ENCODE measurements at regions not wholly inside any gene's neighbourhood (a gene's known extent, or its start where the extent isn't known, plus 50 kb on each side); places are given as distances from the start of the nearest gene placed in this dataset.
"Not testable (repeated sequence)": the region's sequence is repeated elsewhere in the genome, so short reads cannot be mapped to it uniquely, and the experiment has no call there.

GRCh38 chr3:22414239-22414638 is 663.2 kb upstream of the ZNF385D start:
- DNase-seq = no peak

GRCh38 chr3:22416838-22417446 is 665.9 kb upstream of the ZNF385D start:
- DNase-seq = not testable (repeated sequence)

GRCh38 chr3:22419261-22419660 is 668.3 kb upstream of the ZNF385D start:
- DNase-seq = no peak

GRCh38 chr3:22421589-22421988 is 670.6 kb upstream of the ZNF385D start:
- no peak for DNase-seq

- DNase-seq = no peak
These were observed 680.3 kb upstream of the ZNF385D start for GRCh38 chr3:22431334-22431733.

- DNase-seq = no peak
These were observed 688.6 kb upstream of the ZNF385D start for GRCh38 chr3:22439626-22440025.

GRCh38 chr3:22441711-22442110 is 690.7 kb upstream of the ZNF385D start:
- no peak for DNase-seq

GRCh38 chr3:22443571-22444233 is 692.7 kb upstream of the ZNF385D start:
- DNase-seq = no peak

GRCh38 chr3:22445336-22445735 is 694.3 kb upstream of the ZNF385D start:
- DNase-seq = not testable (repeated sequence)

- DNase-seq = no peak
These were observed 699.9 kb upstream of the ZNF385D start for GRCh38 chr3:22450786-22451400.

- no peak for DNase-seq
These were observed 700.5 kb upstream of the ZNF385D start for GRCh38 chr3:22451501-22451900.

- no peak for DNase-seq
These were observed 703.0 kb upstream of the ZNF385D start for GRCh38 chr3:22453906-22454535.

GRCh38 chr3:22469995-22470394 is 719.0 kb upstream of the ZNF385D start:
- no peak for DNase-seq

- no peak for DNase-seq
These were observed 720.5 kb upstream of the ZNF385D start for GRCh38 chr3:22471557-22471956.

GRCh38 chr3:22474706-22475445 is 723.9 kb upstream of the ZNF385D start:
- no peak for DNase-seq

- DNase-seq = no peak
These were observed 724.7 kb upstream of the ZNF385D start for GRCh38 chr3:22475665-22476240.

GRCh38 chr3:22476976-22477375 is 726.0 kb upstream of the ZNF385D start:
- DNase-seq = no peak

GRCh38 chr3:22485954-22486353 is 717.2 kb upstream of the UBE2E2 start:
- no peak for DNase-seq

- no peak for DNase-seq
These were observed 712.4 kb upstream of the UBE2E2 start for GRCh38 chr3:22490747-22491146.

GRCh38 chr3:22491344-22491743 is 711.8 kb upstream of the UBE2E2 start:
- DNase-seq = no peak

- no peak for DNase-seq
These were observed 710.8 kb upstream of the UBE2E2 start for GRCh38 chr3:22492342-22492741.

GRCh38 chr3:22495241-22495640 is 707.9 kb upstream of the UBE2E2 start:
- DNase-seq = no peak

GRCh38 chr3:22495791-22496190 is 707.3 kb upstream of the UBE2E2 start:
- DNase-seq = no peak

Data from amniotic stem cell (primary cell).